Adipocyte (in vitro differentiated cells): ENCODE measurements at regions not wholly inside any gene's neighbourhood (a gene's known extent, or its start where the extent isn't known, plus 50 kb on each side); places are given as distances from the start of the nearest gene placed in this dataset.

ENCODE experiments used
- DNase-seq: peaks from one replicate; pipeline ENCODE4 v3.0.0-alpha.2; 2015; ENCODE audit warnings: low read depth
- H3K27me3 ChIP-seq: replicated peaks from 2 replicates; pipeline ENCODE4 v1.7.0; 2013; ENCODE audit warnings: mild to moderate bottlenecking, low read length, moderate library complexity; ENCODE audit not compliant: control insufficient read depth, insufficient read depth
- H3K36me3 ChIP-seq: 2 replicates; pipeline ENCODE4 v1.7.0; 2013; ENCODE audit warnings: low read length, mild to moderate bottlenecking, moderate library complexity; ENCODE audit not compliant: control insufficient read depth, insufficient read depth, severe bottlenecking
- H3K4me1 ChIP-seq: 2 replicates; pipeline ENCODE4 v1.7.0; 2013; ENCODE audit warnings: mild to moderate bottlenecking, low read length, moderate library complexity; ENCODE audit not compliant: control insufficient read depth, insufficient read depth
- H3K4me3 ChIP-seq: 2 replicates; pipeline ENCODE4 v1.7.0; 2013; ENCODE audit warnings: mild to moderate bottlenecking, low read length, moderate library complexity
- H3K9ac ChIP-seq: 2 replicates; pipeline ENCODE4 v1.7.0; 2013; ENCODE audit warnings: mild to moderate bottlenecking, low read length, moderate library complexity
- H3K9me3 ChIP-seq: 2 replicates; pipeline ENCODE4 v1.7.0; 2013; ENCODE audit warnings: mild to moderate bottlenecking, low read length, moderate library complexity; ENCODE audit not compliant: control insufficient read depth

- H3K4me1 ChIP-seq = peaks cover 17% of the 10 kb centered on the region
- no peaks in the 10 kb centered on the region for H3K36me3 ChIP-seq
- no peaks in the 10 kb centered on the region for H3K9me3 ChIP-seq
- H3K9ac ChIP-seq = no peak overlapping the region
- DNase-seq = no peak
- no peak overlapping the region for H3K4me3 ChIP-seq
- H3K27me3 ChIP-seq = peaks cover 8% of the 10 kb centered on the region
These were observed 106.8 kb downstream of the SEMA6D start for GRCh38 chr15:47824147-47824546.

- Histone ChIP-seq H3K9me3 (peaks cover 8% of the 10 kb centered on the region), H3K27me3 (peaks cover 15% of the 10 kb centered on the region), H3K9ac (no peak overlapping the region), H3K4me1 (no peaks in the 10 kb centered on the region), H3K4me3 (no peak overlapping the region), H3K36me3 (no peaks in the 10 kb centered on the region)
- DNase-seq = no peak
These were observed 112.4 kb downstream of the SEMA6D start for GRCh38 chr15:47829667-47830066.

DNA sequence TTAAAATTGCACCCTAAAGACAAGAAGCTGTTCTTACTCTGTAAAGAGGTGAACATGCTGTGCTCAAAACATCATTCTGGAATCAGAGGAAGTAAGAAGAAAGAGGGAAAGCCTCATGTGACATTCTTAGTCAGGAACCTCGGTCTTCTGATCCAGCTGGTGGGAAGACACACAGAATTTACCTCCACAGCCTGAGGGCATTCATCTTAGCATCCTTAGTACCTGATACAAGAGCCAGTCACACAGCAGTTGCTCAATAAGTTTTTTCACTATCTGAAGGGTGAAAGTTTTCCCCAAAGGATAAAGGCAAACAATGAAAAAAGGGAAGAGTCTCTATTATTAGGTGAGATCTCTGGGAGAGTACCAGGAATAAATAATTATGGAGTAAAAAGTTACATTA lies 116.8 kb downstream of the SEMA6D start:
- Histone ChIP-seq H3K4me1 (no peaks in the 10 kb centered on the region), H3K9ac (no peak overlapping the region), H3K9me3 (peaks cover 8% of the 10 kb centered on the region), H3K27me3 (peaks cover 18% of the 10 kb centered on the region), H3K4me3 (no peak overlapping the region), H3K36me3 (no peaks in the 10 kb centered on the region)
- DNase-seq = no peak

- Histone ChIP-seq H3K9me3 (no peaks in the 10 kb centered on the region), H3K4me1 (no peaks in the 10 kb centered on the region), H3K36me3 (no peaks in the 10 kb centered on the region), H3K4me3 (no peak overlapping the region), H3K27me3 (peaks cover 14% of the 10 kb centered on the region), H3K9ac (no peak overlapping the region)
- no peak for DNase-seq
These were observed 122.0 kb downstream of the SEMA6D start for GRCh38 chr15:47839233-47839825.

- DNase-seq = no peak
These were observed 125.9 kb downstream of the SEMA6D start for GRCh38 chr15:47843124-47843663.

GRCh38 chr15:47844437-47844836 lies 127.1 kb downstream of the SEMA6D start:
- H3K9ac ChIP-seq = no peak overlapping the region
- H3K27me3 ChIP-seq = no peaks in the 10 kb centered on the region
- H3K9me3 ChIP-seq = no peaks in the 10 kb centered on the region
- no peak for DNase-seq
- no peaks in the 10 kb centered on the region for H3K4me1 ChIP-seq
- no peaks in the 10 kb centered on the region for H3K36me3 ChIP-seq
- no peak overlapping the region for H3K4me3 ChIP-seq

More at GRCh38 chr15:47843124-47843663, 125.9 kb downstream of the SEMA6D start:
- Histone ChIP-seq H3K4me3 (no peak overlapping the region), H3K4me1 (no peaks in the 10 kb centered on the region), H3K9ac (no peak overlapping the region), H3K27me3 (no peaks in the 10 kb centered on the region), H3K9me3 (no peaks in the 10 kb centered on the region), H3K36me3 (no peaks in the 10 kb centered on the region)

GRCh38 chr15:47846128-47846868 lies 129.0 kb downstream of the SEMA6D start:
- H3K4me1 ChIP-seq = no peaks in the 10 kb centered on the region
- DNase-seq = no peak
- H3K36me3 ChIP-seq = no peaks in the 10 kb centered on the region
- H3K9me3 ChIP-seq = no peaks in the 10 kb centered on the region
- no peak overlapping the region for H3K9ac ChIP-seq
- no peaks in the 10 kb centered on the region for H3K27me3 ChIP-seq
- no peak overlapping the region for H3K4me3 ChIP-seq

DNA sequence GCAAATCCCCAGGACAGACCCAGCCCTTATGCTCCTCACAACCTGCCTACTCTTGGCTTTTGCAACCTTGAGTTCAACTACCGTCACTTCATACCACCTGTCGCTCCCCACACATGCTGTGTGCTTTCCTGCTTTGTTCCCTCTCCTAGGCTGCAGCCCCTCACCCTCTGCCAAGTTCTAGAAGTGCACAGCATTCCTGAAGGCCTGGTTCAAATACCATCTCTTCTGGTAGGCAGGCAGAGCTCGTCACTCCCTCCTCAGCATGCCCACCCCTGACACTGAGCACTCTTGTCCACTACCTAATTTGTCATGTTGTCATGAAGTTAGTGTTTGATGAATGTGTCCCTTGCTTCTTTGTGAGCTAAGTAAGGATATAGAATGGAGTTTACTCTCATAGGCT lies 129.6 kb downstream of the SEMA6D start:
- no peak overlapping the region for H3K4me3 ChIP-seq
- H3K36me3 ChIP-seq = no peaks in the 10 kb centered on the region

GRCh38 chr15:47856071-47856470 lies 138.8 kb downstream of the SEMA6D start:
- H3K4me3 ChIP-seq = no peak overlapping the region
- H3K9ac ChIP-seq = no peak overlapping the region
- no peaks in the 10 kb centered on the region for H3K9me3 ChIP-seq
- peaks cover 7% of the 10 kb centered on the region for H3K27me3 ChIP-seq
- no peaks in the 10 kb centered on the region for H3K36me3 ChIP-seq
- DNase-seq = no peak
- H3K4me1 ChIP-seq = no peaks in the 10 kb centered on the region

More for the DNA sequence above, 129.6 kb downstream of the SEMA6D start:
- H3K4me1 ChIP-seq = no peaks in the 10 kb centered on the region
- H3K27me3 ChIP-seq = no peaks in the 10 kb centered on the region
- no peaks in the 10 kb centered on the region for H3K9me3 ChIP-seq
- DNase-seq = no peak
- no peak overlapping the region for H3K9ac ChIP-seq

DNA sequence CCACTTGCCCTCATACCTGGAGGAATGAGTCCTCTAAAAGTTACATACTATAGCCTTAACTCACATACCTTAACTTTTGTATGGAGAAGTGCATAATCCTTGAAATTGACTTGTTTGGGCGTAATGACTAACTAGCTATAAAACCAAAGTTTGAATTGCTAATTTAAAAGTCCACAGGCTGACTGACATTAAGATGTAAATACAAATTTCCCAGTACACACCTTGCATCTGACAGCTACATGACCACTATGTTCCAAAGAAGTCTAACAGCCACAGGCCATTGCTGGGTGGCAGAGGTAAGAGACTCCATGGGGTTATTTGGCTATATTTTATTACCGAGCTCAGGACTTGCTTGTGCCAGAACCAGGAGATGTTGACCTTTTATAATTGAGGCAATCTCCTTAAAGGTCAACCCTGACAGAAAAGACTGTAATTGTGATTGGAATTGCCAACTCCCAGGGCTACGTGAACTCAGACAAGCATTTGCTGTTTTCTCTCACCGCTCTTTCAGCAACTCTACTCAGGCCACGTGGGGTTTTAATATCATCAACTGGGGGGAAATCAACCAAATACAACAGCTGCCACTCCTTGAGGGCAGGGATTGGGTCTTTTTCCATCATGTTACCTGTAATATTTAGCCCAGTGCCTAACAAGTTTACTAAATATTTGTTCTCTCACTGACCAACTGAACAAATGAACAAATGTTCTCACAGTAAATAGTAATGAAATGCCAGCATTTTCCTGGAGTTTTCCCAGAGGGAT lies 139.9 kb downstream of the SEMA6D start:
- H3K27me3 ChIP-seq = peaks cover 7% of the 10 kb centered on the region
- no peak overlapping the region for H3K9ac ChIP-seq
- no peaks in the 10 kb centered on the region for H3K4me1 ChIP-seq
- no peaks in the 10 kb centered on the region for H3K36me3 ChIP-seq
- no peak for DNase-seq
- H3K9me3 ChIP-seq = no peaks in the 10 kb centered on the region
- H3K4me3 ChIP-seq = no peak overlapping the region

GRCh38 chr15:47857776-47858167 lies 140.5 kb downstream of the SEMA6D start:
- DNase-seq = no peak
- no peak overlapping the region for H3K9ac ChIP-seq
- H3K4me1 ChIP-seq = no peaks in the 10 kb centered on the region
- peaks cover 7% of the 10 kb centered on the region for H3K27me3 ChIP-seq
- H3K4me3 ChIP-seq = no peak overlapping the region
- H3K36me3 ChIP-seq = no peaks in the 10 kb centered on the region
- no peaks in the 10 kb centered on the region for H3K9me3 ChIP-seq
